HepG2 (cell line): ENCODE measurements at regions not wholly inside any gene's neighbourhood (a gene's known extent, or its start where the extent isn't known, plus 50 kb on each side); places are given as distances from the start of the nearest gene placed in this dataset.
"Not testable (repeated sequence)": the region's sequence is repeated elsewhere in the genome, so short reads cannot be mapped to it uniquely, and the experiment has no call there.

ENCODE experiments used
- ATAC-seq: fragments of 200-7000 bp; cut with Tn5 transposase; 3 replicates; pipeline ENCODE4 v1.9.1; 2020; ENCODE audit warnings: mild to moderate bottlenecking, moderate library complexity
- BruUV-seq: library from RNA; stranded (reverse); fragments of 400-500 nt; replicated peaks from 2 replicates; lab custom pipeline; 2021; lab: Mats Ljungman, UMichigan
- CTCF ChIA-PET: fragments of 300-600 bp; formaldehyde crosslinking; extraction: SDS; loops from one replicate; lab custom pipeline; 2021; ENCODE audit warnings: low total read pairs, inconsistent platforms, low intra/inter-chr PET ratio; lab: Yijun Ruan, JAX
- POLR2A ChIA-PET: fragments of 350-600 bp; sonication (Branson Sonifier 250); formaldehyde crosslinking; loops from one replicate; lab custom pipeline; 2020; ENCODE audit warnings: antibody characterized with exemption, inconsistent platforms; lab: Yijun Ruan, JAX
- DNase-seq: peaks from one replicate; pipeline ENCODE4 v3.0.0-alpha.2; 2015; ENCODE audit warnings: low spot score
- FAIRE-seq: peaks from 3 replicates; lab custom pipeline; 2011; peaks lifted over from hg19 to GRCh38; lab: Jason Lieb, UNC
- H2AFZ ChIP-seq: one replicate; pipeline ENCODE4 v1.6.1; 2011; ENCODE audit warnings: low read length, inconsistent platforms
- H3K27ac ChIP-seq: fragments of 300-600 bp; 3 replicates; pipeline ENCODE4 v1.8.0; 2011; ENCODE audit warnings: mixed run types, mild to moderate bottlenecking, mixed read lengths, low read length, inconsistent platforms; ENCODE audit not compliant: insufficient read depth; ENCODE audit errors: extremely low read length
- H3K27me3 ChIP-seq, 2 experiments: fragments of 200-600 bp in 1 of 2; 2 replicates in 1 of 2; 3 replicates in 1 of 2; pipeline versions ENCODE4 v1.6.0 to v1.8.0; 2011; ENCODE audit warnings: low read length in 2 of 2, mild to moderate bottlenecking in 2 of 2, moderate library complexity in 2 of 2, inconsistent platforms in 1 of 2; ENCODE audit not compliant: insufficient read depth in 2 of 2, control insufficient read depth in 1 of 2
- H3K36me3 ChIP-seq, 2 experiments: fragments of 200-600 bp in 1 of 2; replicated peaks in 1 of 2; 2 replicates in 1 of 2; 3 replicates in 1 of 2; pipeline versions ENCODE4 v1.5.1 to v1.8.0; 2011; ENCODE audit warnings: low read length in 2 of 2, inconsistent platforms in 1 of 2; ENCODE audit not compliant: insufficient read depth in 2 of 2, control insufficient read depth in 1 of 2
- H3K4me1 ChIP-seq: 2 replicates; pipeline ENCODE4 v1.5.1; 2012; ENCODE audit warnings: low read length, inconsistent platforms; ENCODE audit not compliant: insufficient read depth
- H3K4me2 ChIP-seq: 2 replicates; pipeline ENCODE4 v1.6.0; 2011; ENCODE audit warnings: low read depth, low read length, inconsistent platforms
- H3K4me3 ChIP-seq, 3 experiments: fragments of 200-600 bp in 1 of 3; sonication (generic), shearing (Covaris generic) in 1 of 3; replicated peaks in 1 of 3; 2 replicates each; pipeline ENCODE4 v1.5.1; 2011 to 2016; ENCODE audit warnings: low read length in 3 of 3, inconsistent platforms in 2 of 3, low read depth in 2 of 3, mild to moderate bottlenecking in 2 of 3, control low read depth in 1 of 3, mixed read lengths in 1 of 3; ENCODE audit not compliant: insufficient read depth in 1 of 3
- H3K79me2 ChIP-seq: one replicate; pipeline ENCODE4 v1.6.1; 2011; ENCODE audit warnings: low read length, inconsistent platforms; ENCODE audit not compliant: insufficient read depth
- H3K9ac ChIP-seq: 2 replicates; pipeline ENCODE4 v1.6.0; 2011; ENCODE audit warnings: mild to moderate bottlenecking, low read depth, low read length, inconsistent platforms; ENCODE audit not compliant: insufficient read depth
- H3K9me3 ChIP-seq: 2 replicates; pipeline ENCODE4 v1.5.1; 2012; ENCODE audit warnings: mild to moderate bottlenecking, low read length
- H4K20me1 ChIP-seq: 2 replicates; pipeline ENCODE4 v1.6.0; 2011; ENCODE audit warnings: inconsistent platforms, mild to moderate bottlenecking, low read length, moderate library complexity; ENCODE audit not compliant: insufficient read depth
- FOXA3 ChIP-seq: IDR thresholded peaks from 2 replicates; pipeline ENCODE4 v1.6.1; 2016; ENCODE audit warnings: missing genetic modification reagents, missing compliant biosample characterization
- HES4 ChIP-seq: sonication (generic); formaldehyde crosslinking; IDR thresholded peaks from 2 replicates; pipeline ENCODE4 v1.9.0; 2021; ENCODE audit warnings: mild to moderate bottlenecking, missing genetic modification reagents, borderline replicate concordance
- MLLT10 ChIP-seq: sonication (generic); formaldehyde crosslinking; IDR thresholded peaks from 2 replicates; pipeline ENCODE4 v1.4.0; 2020; ENCODE audit warnings: missing genetic modification reagents
- NCOR1 ChIP-seq: fragments of 200-600 bp; sonication (generic); IDR thresholded peaks from 2 replicates; pipeline ENCODE4 v1.7.0; 2017; ENCODE audit warnings: antibody characterized with exemption, low read length, borderline replicate concordance
- STAT5B ChIP-seq: sonication (generic); formaldehyde crosslinking; IDR thresholded peaks from 2 replicates; pipeline ENCODE4 v1.4.0; 2020; ENCODE audit warnings: missing genetic modification reagents
- TARDBP ChIP-seq: sonication (generic); formaldehyde crosslinking; IDR thresholded peaks from 2 replicates; pipeline ENCODE4 v1.8.0; 2022; ENCODE audit warnings: mild to moderate bottlenecking, missing genetic modification reagents
- ZNF879 ChIP-seq: sonication (generic); formaldehyde crosslinking; IDR thresholded peaks from 2 replicates; pipeline ENCODE4 v1.8.1; 2023; ENCODE audit warnings: missing genetic modification reagents
- WGBS: methylation state at CpG from one replicate; pipeline ENCODE4 v1.1.6; 2017; ENCODE audit warnings: low lambda C conversion rate; 5-methylcytosine and 5-hydroxymethylcytosine counted together
- in situ Hi-C: cut with HindIII; loops from 2 replicates; pipeline ENCODE4 v1.10.0; 2017; ENCODE audit warnings: low pct_unique_long_range_greater_than_20kb; ENCODE audit not compliant: extremely low pct_ligation_motif_present
- intact Hi-C: fragments of 100-400 bp; cut with micrococcal nuclease; formaldehyde crosslinking; loops from one replicate; pipeline ENCODE4 v1.10.0; 2022; ENCODE audit not compliant: unreplicated experiment
- TF ChIP-seq, protein P1 (sequence below): sonication (generic); formaldehyde crosslinking; IDR thresholded peaks from 2 replicates; pipeline ENCODE4 v1.4.0; 2020; ENCODE audit warnings: missing genetic modification reagents, borderline replicate concordance
- TF ChIP-seq, protein P2 (sequence below): sonication (generic); formaldehyde crosslinking; IDR thresholded peaks from 2 replicates; pipeline ENCODE4 v1.4.0; 2020; ENCODE audit warnings: missing genetic modification reagents

DNA sequence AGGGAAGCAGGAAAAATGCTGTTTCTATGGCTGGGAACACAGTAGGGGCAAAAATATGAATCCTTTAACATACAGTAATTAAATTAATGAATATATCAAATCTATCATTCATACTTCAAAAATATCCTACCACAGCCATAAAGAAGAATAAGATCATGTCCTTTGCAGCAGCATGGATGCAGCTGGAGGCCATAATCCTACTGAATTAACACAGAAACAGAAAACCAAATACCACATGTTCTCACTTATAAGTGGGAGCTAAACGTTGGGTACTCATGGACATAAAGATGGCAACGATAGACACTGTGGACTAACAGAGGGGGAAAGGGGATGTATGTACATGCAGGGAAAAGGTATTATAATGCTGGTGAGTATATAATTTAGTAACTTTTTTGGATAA is 137.2 kb upstream of the APC start:
- H3K36me3 ChIP-seq, CTCF ChIA-PET: not testable (repeated sequence)
- WGBS: 2% methylated on average over 2 of the region's 2 CpGs

DNA sequence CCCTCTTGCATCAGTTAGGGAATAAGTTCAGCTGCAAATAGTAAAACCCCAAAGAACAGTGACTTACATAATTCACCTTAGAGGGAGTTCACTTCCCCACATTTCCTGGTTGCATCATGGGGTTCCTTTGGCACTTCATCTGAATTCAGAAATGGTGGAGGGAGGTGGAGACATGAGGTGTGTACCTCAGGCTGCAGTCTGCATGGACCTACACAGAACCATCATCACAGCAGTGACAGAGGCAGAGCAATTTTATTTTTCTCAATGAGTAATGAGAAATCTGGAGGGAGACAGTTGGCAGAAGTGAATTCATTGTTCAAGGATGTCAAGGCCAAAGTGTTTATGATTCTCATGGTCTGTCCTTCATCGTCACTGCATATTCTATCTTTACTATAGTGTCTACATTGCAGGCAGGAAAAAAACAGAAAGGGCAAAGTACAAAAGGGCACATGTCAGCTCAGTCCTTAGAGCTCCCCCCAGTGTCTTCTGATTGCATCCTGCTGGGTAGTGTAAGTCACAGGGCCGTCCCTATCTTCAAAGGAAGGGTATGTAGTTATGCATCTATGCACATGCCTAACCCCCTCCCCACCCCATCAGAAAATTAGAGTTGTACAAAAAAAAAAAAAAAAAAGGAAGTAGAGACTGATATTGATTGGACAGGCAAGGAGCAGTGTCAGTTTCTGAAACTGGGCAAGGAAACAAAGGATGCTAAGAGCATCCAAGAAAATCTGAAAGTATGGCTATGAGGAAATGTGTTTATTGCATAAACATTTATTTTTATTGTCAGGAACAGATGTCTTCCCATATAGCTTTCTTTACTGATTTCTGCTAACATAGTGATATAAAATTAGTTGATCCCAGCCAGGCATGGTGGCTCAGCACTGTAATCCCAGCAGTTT is 132.7 kb upstream of the APC start:
- FAIRE-seq: peak; percentile 70
- Histone ChIP-seq H3K36me3 (no peaks in the 10 kb centered on the region), H3K4me3 (no peak overlapping the region), H3K4me1 (peaks cover 9% of the 10 kb centered on the region), H3K4me2 (peak overlapping the region; percentile 20; the same call in 1 of the 2 replicates), H3K27me3 (no peaks in the 10 kb centered on the region), H3K9me3 (no peaks in the 10 kb centered on the region), H4K20me1 (no peaks in the 10 kb centered on the region), H3K9ac (no peak overlapping the region), H3K79me2 (no peaks in the 10 kb centered on the region), H2AFZ (no peak overlapping the region), H3K27ac (no peak overlapping the region)
- ChIA-PET POLR2A (no interaction called here), CTCF (interaction anchor here (2.1 kb wide), 1 partner anchor 53 kb away, joined by 12 read pairs; no protein-coding TSS in a partner anchor)
- ATAC-seq: peak; percentile 98
- WGBS: 0% methylated on average over 2 of the region's 2 CpGs
- in situ Hi-C loops: loop anchor here (10.0 kb wide), 1 partner anchor 50 kb away; no protein-coding TSS in a partner anchor
- peak; percentile 68 for DNase-seq
- intact Hi-C loops: loop anchor here (1.0 kb wide), 1 partner anchor 54 kb away; no protein-coding TSS in a partner anchor
- no TSS peak for BruUV-seq
- no peak for TF ChIP-seq MLLT10 (CRISPR knock-in tag)
- TF ChIP-seq, protein P1, sequence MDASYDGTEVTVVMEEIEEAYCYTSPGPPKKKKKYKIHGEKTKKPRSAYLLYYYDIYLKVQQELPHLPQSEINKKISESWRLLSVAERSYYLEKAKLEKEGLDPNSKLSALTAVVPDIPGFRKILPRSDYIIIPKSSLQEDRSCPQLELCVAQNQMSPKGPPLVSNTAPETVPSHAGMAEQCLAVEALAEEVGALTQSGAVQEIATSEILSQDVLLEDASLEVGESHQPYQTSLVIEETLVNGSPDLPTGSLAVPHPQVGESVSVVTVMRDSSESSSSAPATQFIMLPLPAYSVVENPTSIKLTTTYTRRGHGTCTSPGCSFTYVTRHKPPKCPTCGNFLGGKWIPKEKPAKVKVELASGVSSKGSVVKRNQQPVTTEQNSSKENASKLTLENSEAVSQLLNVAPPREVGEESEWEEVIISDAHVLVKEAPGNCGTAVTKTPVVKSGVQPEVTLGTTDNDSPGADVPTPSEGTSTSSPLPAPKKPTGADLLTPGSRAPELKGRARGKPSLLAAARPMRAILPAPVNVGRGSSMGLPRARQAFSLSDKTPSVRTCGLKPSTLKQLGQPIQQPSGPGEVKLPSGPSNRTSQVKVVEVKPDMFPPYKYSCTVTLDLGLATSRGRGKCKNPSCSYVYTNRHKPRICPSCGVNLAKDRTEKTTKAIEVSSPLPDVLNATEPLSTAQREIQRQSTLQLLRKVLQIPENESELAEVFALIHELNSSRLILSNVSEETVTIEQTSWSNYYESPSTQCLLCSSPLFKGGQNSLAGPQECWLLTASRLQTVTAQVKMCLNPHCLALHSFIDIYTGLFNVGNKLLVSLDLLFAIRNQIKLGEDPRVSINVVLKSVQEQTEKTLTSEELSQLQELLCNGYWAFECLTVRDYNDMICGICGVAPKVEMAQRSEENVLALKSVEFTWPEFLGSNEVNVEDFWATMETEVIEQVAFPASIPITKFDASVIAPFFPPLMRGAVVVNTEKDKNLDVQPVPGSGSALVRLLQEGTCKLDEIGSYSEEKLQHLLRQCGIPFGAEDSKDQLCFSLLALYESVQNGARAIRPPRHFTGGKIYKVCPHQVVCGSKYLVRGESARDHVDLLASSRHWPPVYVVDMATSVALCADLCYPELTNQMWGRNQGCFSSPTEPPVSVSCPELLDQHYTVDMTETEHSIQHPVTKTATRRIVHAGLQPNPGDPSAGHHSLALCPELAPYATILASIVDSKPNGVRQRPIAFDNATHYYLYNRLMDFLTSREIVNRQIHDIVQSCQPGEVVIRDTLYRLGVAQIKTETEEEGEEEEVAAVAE (CRISPR knock-in tag): no peak
- 0 out of 2 replicates have a peak, but pooled peaks have one; percentile 40 for TF ChIP-seq TARDBP (CRISPR knock-in tag)
- peak; percentile 66 for TF ChIP-seq NCOR1
- no peak for TF ChIP-seq STAT5B (CRISPR knock-in tag)
- peak; percentile 21; the same call in 1 of the 2 replicates for TF ChIP-seq FOXA3 (CRISPR knock-in tag)
- TF ChIP-seq, protein P2, sequence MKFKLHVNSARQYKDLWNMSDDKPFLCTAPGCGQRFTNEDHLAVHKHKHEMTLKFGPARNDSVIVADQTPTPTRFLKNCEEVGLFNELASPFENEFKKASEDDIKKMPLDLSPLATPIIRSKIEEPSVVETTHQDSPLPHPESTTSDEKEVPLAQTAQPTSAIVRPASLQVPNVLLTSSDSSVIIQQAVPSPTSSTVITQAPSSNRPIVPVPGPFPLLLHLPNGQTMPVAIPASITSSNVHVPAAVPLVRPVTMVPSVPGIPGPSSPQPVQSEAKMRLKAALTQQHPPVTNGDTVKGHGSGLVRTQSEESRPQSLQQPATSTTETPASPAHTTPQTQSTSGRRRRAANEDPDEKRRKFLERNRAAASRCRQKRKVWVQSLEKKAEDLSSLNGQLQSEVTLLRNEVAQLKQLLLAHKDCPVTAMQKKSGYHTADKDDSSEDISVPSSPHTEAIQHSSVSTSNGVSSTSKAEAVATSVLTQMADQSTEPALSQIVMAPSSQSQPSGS (CRISPR knock-in tag): 0 out of 2 replicates have a peak, but pooled peaks have one; percentile 39
- TF ChIP-seq ZNF879 (CRISPR knock-in tag): no peak
- TF ChIP-seq HES4: no peak

More for the DNA sequence above, 137.2 kb upstream of the APC start:
- in situ Hi-C loops: loop anchor here (10.0 kb wide), 1 partner anchor 46 kb away; no protein-coding TSS in a partner anchor
- H3K9me3 ChIP-seq, POLR2A ChIA-PET, H2AFZ ChIP-seq, H3K4me1 ChIP-seq, H3K4me2 ChIP-seq, BruUV-seq, DNase-seq, ATAC-seq, H3K9ac ChIP-seq, H3K4me3 ChIP-seq, FAIRE-seq, H3K79me2 ChIP-seq, H3K27me3 ChIP-seq, H3K27ac ChIP-seq, intact Hi-C loops, H4K20me1 ChIP-seq: not testable (repeated sequence)
